ENCODE measurements at regions not wholly inside any gene's neighbourhood (a gene's known extent, or its start where the extent isn't known, plus 50 kb on each side); places are given as distances from the start of the nearest gene placed in this dataset.

- TF ChIP-seq POLR2A (IDR thresholded peaks at IDR 0.05) = no peak
- no peak for TF ChIP-seq EP300 (IDR thresholded peaks at IDR 0.05)
- TF ChIP-seq CTCF (IDR thresholded peaks at IDR 0.05) = no peak
Measured at GRCh38 chr2:144679942-144680341, 160.0 kb upstream of the ZEB2 start.
